Colonic mucosa (tissue), 4 donors: ENCODE measurements at regions not wholly inside any gene's neighbourhood (a gene's known extent, or its start where the extent isn't known, plus 50 kb on each side); places are given as distances from the start of the nearest gene placed in this dataset.

Experiments used
- DNase-seq: peaks from one replicate; pipeline ENCODE4 v3.0.0-alpha.2; 2020
- H3K27ac ChIP-seq: fragments of 200-600 bp; one replicate; pipeline ENCODE4 v1.8.0; 2021
- H3K27me3 ChIP-seq: fragments of 200-600 bp; one replicate; pipeline ENCODE4 v1.8.0; 2021
- H3K36me3 ChIP-seq: fragments of 200-600 bp; one replicate; pipeline ENCODE4 v1.8.0; 2021
- H3K4me1 ChIP-seq: fragments of 200-600 bp; one replicate; pipeline ENCODE4 v1.8.0; 2021; ENCODE audit warnings: mild to moderate bottlenecking
- H3K4me3 ChIP-seq: fragments of 200-600 bp; one replicate; pipeline ENCODE4 v1.8.0; 2021
- H3K9ac ChIP-seq, 2 donors: one replicate each; pipeline ENCODE4 v1.7.0; 2013; ENCODE audit warnings: control low read depth in 2 of 2, low read depth in 2 of 2, low read length in 2 of 2
- H3K9me3 ChIP-seq: fragments of 200-600 bp; one replicate; pipeline ENCODE4 v1.8.0; 2021
- CTCF ChIP-seq: fragments of 200-600 bp; IDR thresholded peaks from one replicate; pipeline ENCODE4 v1.8.0; 2022; ENCODE audit warnings: antibody characterized with exemption, mild to moderate bottlenecking
- intact Hi-C: fragments of 100-400 bp; cut with DNase I; formaldehyde crosslinking; loops from one replicate; pipeline ENCODE4 v1.14.1; 2022
- donor health status: healthy.
- donor health status: DM: no; HTN: no; CAD: no.
- donor health status: DM: no; HTN: no; CAD: no.

GRCh38 chr14:49467091-49467490, 119.1 kb downstream of the RPS29 start:
- intact Hi-C loops = no loop called here
- Histone ChIP-seq H3K27me3 (no peaks in the 10 kb centered on the region), H3K4me1 (no peaks in the 10 kb centered on the region)

GRCh38 chr14:49464885-49465284, 121.3 kb downstream of the RPS29 start:
- intact Hi-C loops = no loop called here
- no peak for TF ChIP-seq CTCF
- no peaks in the 10 kb centered on the region for H3K27me3 ChIP-seq
- no peaks in the 10 kb centered on the region for H3K36me3 ChIP-seq
- no peaks in the 10 kb centered on the region for H3K4me1 ChIP-seq
- no peak overlapping the region for H3K4me3 ChIP-seq
- no peak overlapping the region for H3K9ac ChIP-seq
- H3K9me3 ChIP-seq = no peaks in the 10 kb centered on the region
- DNase-seq = no peak
- no peak overlapping the region for H3K27ac ChIP-seq

More at GRCh38 chr14:49467091-49467490, 119.1 kb downstream of the RPS29 start:
- Histone ChIP-seq H3K27ac (no peak overlapping the region), H3K9me3 (no peaks in the 10 kb centered on the region), H3K9ac (no peak overlapping the region), H3K36me3 (no peaks in the 10 kb centered on the region), H3K4me3 (no peak overlapping the region)
- no peak for TF ChIP-seq CTCF
- DNase-seq = no peak

GRCh38 chr14:49463146-49463545, 123.0 kb downstream of the RPS29 start:
- intact Hi-C loops = no loop called here
- H3K9me3 ChIP-seq = no peaks in the 10 kb centered on the region
- TF ChIP-seq CTCF = no peak
- H3K4me1 ChIP-seq = no peaks in the 10 kb centered on the region
- no peaks in the 10 kb centered on the region for H3K27me3 ChIP-seq
- H3K27ac ChIP-seq = no peak overlapping the region
- no peak overlapping the region for H3K9ac ChIP-seq
- no peaks in the 10 kb centered on the region for H3K36me3 ChIP-seq
- no peak for DNase-seq
- no peak overlapping the region for H3K4me3 ChIP-seq

GRCh38 chr14:49461529-49462401, 124.4 kb downstream of the RPS29 start:
- DNase-seq = peak; percentile 78
- Histone ChIP-seq H3K4me3 (no peak overlapping the region), H3K9me3 (no peaks in the 10 kb centered on the region), H3K27ac (no peak overlapping the region), H3K27me3 (no peaks in the 10 kb centered on the region), H3K9ac (no peak overlapping the region), H3K36me3 (no peaks in the 10 kb centered on the region), H3K4me1 (no peaks in the 10 kb centered on the region)
- intact Hi-C loops = loop anchor here (2.0 kb wide), 1 partner anchor 35 kb away; no protein-coding TSS in a partner anchor
- TF ChIP-seq CTCF = peak; percentile 77

GRCh38 chr14:49460662-49461061, 125.5 kb downstream of the RPS29 start:
- Histone ChIP-seq H3K9ac (no peak overlapping the region), H3K9me3 (no peaks in the 10 kb centered on the region), H3K27ac (no peak overlapping the region), H3K4me1 (no peaks in the 10 kb centered on the region), H3K27me3 (no peaks in the 10 kb centered on the region), H3K4me3 (no peak overlapping the region), H3K36me3 (no peaks in the 10 kb centered on the region)
- DNase-seq = no peak
- intact Hi-C loops = loop anchor here (2.0 kb wide), 1 partner anchor 36 kb away; no protein-coding TSS in a partner anchor
- no peak for TF ChIP-seq CTCF
